RPMI7951 (cell line): ENCODE measurements at regions not wholly inside any gene's neighbourhood (a gene's known extent, or its start where the extent isn't known, plus 50 kb on each side); places are given as distances from the start of the nearest gene placed in this dataset.
A peak's percentile ranks its signal among the peaks of the same experiment; 100 is the strongest.
"Not testable (repeated sequence)": the region's sequence is repeated elsewhere in the genome, so short reads cannot be mapped to it uniquely, and the experiment has no call there.

ENCODE experiments used
- DNase-seq: peaks from one replicate; pipeline ENCODE4 v3.0.0-alpha.2; 2012; ENCODE audit warnings: low read depth

- not testable (repeated sequence) for DNase-seq
These were observed 138.5 kb downstream of the OR2B2 start for GRCh38 chr6:27773542-27774263.

GRCh38 chr6:27772261-27773001, 139.8 kb downstream of the OR2B2 start:
- DNase-seq, result peak; percentile 81

DNA sequence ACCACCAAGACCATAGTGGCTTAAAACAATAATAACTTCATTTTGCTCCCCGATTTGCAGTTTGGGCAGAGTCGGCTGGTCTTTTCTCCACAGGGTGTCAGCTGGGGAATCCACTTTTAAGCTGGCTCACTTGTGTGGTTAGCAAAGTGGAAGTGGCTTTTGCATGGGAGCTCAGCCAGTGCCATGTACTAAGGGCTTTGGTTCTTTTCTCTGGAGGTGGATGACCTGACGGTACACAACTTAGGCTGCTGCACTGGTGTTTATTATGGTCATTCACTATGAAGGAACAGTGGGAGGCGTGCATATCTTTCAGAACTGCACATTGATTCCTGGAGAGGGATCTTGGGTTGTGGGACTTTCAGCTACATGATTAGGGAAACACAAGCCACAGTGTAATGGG, 141.0 kb downstream of the OR2B2 start:
- DNase-seq, result no peak

DNA sequence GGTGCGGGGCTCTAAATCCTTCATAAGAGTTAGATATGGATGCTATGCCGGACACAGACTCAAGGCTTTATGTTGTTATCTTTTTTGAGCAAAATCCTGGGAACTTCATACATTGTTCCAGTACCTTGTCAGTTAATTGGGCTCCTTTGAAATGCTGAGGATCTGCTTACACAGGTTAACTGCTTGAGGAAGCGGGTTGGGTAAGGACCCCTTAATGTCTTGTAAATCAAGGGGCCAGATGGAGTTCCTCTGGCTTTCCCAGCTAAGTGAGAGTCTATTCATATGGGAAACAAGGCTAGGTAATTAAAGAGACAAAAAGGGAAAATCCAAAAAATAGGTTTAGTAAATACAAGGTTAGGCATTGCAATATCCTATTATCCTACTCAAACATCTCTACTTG, 141.5 kb downstream of the OR2B2 start:
- no peak for DNase-seq

GRCh38 chr6:27768556-27768955, 143.6 kb downstream of the OR2B2 start:
- no peak for DNase-seq

- no peak for DNase-seq
These were observed 144.3 kb downstream of the OR2B2 start for GRCh38 chr6:27767851-27768250.

DNA sequence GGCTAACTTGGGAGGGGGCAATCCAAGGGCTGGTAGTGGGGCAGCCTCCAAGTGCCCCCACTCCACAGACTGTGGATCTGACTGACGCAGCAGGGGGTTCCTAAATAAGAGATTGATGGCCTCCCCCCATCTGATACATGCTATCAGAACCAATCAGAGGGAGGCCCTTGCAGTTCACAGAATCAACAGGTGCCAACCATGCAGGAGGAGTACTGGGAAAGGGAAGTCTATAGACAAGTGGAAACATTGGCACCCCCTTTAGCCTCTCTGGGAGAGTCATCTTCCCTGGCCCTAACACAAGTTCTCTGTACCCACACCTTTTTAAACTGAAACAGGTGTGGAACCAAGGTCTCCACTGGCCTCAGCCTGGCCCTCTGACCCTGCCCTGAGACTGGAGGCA, 145.8 kb downstream of the OR2B2 start:
- DNase-seq, result no peak

DNA sequence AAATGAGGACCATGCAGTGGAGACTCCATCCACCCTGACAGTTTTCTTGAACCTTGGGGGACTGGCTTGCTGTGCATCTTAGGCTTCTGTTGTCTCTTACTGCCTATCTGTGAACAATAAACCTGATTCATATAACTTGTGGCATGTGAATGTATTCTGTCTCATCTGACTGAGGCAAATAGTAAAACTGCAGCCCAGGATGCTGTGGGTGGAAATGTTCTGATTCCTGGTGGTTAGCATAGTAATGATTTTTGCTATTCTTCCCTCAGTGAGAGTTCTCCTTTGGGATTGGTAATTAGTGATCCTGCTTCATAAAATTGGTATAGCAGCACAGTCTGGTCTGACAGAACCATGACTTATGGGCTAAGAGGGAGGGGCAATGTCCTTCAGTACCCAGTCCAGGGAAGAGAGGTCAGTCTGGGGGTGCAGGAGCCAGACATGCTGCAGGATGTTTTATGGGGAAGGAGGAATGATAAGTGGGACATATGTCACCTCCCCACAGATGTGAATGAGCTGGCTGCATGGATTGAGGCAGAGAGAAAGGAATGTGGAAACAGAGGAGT, 147.1 kb downstream of the OR2B2 start:
- no peak for DNase-seq

DNA sequence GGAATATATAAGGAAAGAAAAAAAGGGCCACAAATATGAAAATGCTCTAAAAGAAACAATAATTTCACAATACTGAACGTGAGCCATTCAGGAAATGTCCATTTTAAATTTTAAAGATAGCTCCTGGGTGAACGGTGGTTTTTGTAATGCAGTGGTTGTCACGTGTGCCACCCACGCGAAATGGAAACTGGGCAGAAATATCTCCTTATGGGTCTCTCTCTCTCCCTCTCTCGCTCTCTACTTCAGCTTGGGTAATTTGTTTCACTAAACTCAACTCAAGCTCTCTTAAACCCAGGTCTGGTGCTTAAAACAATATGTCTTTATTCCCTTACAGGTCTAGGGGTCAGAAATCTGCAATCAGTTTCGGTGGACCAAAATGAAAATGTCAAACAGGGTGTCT, 150.8 kb downstream of the OR2B2 start:
- peak; percentile 10 for DNase-seq

GRCh38 chr6:27760464-27760863, 151.7 kb downstream of the OR2B2 start:
- no peak for DNase-seq

- DNase-seq, result no peak
These were observed 152.3 kb downstream of the OR2B2 start for GRCh38 chr6:27759930-27760329.

- DNase-seq, result no peak
These were observed 153.7 kb downstream of the OR2B2 start for GRCh38 chr6:27758491-27758890.

- DNase-seq, result peak; percentile 43
These were observed 154.9 kb downstream of the OR2B2 start for GRCh38 chr6:27757307-27757706.

DNA sequence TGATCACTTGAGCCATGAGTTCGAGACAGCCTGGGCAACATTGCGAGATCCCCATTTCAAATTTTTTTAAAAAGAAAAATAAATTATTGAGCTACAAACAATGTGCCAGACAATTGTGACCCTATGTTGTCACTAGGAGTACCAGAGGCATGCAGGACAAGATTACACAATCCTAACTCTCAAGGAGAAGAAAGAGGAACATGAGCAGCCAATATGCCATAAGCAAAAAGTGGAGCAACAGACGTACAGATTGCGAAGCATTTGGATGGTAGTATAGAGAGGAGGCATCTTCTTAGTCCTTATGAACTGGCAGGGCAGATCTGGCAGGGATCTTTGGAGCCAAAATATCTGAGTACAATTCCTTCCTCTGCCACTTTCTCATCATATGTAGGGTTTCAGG, 156.4 kb downstream of the OR2B2 start:
- no peak for DNase-seq

DNA sequence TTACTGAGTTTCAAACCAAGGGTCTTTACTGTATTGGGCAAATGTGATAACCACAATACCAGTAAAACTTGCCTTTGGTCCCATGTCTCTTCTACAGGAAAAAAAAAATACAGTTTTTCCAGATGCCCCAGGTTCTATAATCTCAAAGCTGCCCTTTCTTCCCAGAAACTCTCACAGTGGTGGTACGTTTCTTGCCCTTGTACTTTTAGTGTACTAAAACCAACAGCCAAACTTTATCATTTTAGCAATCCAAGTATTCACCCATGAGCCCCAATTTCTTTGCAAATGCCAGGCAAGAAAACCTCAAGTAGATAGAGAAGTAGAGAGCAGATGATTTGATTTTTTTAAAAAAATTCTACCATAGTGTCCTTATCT, 157.8 kb downstream of the OR2B2 start:
- DNase-seq, result no peak

GRCh38 chr6:27753668-27754407, 158.4 kb downstream of the OR2B2 start:
- DNase-seq, result peak; percentile 95

- DNase-seq, result peak; percentile 81
These were observed 159.9 kb downstream of the OR2B2 start for GRCh38 chr6:27752038-27752885.

GRCh38 chr6:27748661-27749060, 163.5 kb downstream of the OR2B2 start:
- DNase-seq, result no peak

DNA sequence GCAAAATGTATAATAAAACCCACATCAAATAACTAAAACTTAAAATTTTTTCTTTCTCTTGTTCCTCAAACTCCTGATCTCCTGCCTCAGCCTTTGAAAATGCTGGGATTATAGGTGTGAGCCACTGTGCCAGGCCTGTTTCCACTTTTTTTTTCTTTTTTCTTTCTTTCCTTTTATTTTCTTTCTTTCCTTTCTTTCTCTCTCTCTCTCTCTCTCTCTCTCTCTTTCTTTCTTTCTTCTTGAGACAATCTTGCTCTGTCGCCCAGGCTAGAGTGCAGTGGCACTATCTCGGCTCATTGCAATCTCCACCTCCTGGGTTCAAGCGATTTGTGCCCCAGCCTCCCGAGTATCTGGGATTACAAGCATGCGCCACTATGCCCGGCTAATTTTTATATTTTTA, 164.6 kb downstream of the OR2B2 start:
- no peak for DNase-seq

DNA sequence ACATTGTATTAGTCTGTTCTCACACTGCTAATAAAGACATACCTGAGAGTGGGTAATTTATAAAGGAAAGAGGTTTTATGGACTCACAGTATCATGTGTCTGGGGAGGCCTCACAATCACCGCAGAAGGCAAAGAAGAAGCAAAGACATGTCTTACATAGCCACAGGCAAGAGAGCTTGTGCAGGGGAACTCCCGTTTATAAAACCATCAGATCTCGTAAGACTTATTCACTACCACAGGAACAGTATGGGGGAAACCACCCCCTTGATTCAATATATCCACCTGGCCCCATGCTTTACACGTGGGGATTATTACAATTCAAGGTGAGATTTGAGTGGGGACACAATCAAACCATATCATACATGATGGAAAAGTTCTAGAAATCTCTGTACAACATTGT, 165.3 kb downstream of the OR2B2 start:
- not testable (repeated sequence) for DNase-seq

DNA sequence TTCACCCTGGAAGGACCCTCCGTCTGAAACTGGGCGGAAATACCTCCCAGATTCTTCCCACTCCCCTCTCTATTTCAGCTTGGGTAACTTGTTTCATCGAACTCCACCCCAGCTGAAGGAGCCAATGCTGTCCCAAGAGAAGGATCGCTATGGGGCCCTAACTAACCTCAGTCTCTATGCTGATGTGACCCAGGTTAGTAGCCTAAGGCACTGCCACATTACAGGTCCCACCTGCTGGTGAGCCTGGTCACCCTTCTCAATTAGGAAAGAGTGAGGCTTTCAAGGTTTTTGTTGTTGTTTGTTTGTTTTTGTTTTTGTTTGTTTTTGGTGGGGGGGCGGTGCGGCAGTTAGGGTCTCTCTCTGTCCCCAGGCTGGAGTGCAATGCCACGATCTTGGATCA, 168.4 kb downstream of the OR2B2 start:
- DNase-seq, result no peak
